GM19023 (cell line): ENCODE measurements at regions not wholly inside any gene's neighbourhood (a gene's known extent, or its start where the extent isn't known, plus 50 kb on each side); places are given as distances from the start of the nearest gene placed in this dataset.

Experiments
- ATAC-seq: cut with Tn5 transposase; IDR thresholded peaks from one replicate; pipeline ENCODE4 v1.9.1; 2021; ENCODE audit warnings: mild to moderate bottlenecking, moderate library complexity; ENCODE audit not compliant: unreplicated experiment

DNA sequence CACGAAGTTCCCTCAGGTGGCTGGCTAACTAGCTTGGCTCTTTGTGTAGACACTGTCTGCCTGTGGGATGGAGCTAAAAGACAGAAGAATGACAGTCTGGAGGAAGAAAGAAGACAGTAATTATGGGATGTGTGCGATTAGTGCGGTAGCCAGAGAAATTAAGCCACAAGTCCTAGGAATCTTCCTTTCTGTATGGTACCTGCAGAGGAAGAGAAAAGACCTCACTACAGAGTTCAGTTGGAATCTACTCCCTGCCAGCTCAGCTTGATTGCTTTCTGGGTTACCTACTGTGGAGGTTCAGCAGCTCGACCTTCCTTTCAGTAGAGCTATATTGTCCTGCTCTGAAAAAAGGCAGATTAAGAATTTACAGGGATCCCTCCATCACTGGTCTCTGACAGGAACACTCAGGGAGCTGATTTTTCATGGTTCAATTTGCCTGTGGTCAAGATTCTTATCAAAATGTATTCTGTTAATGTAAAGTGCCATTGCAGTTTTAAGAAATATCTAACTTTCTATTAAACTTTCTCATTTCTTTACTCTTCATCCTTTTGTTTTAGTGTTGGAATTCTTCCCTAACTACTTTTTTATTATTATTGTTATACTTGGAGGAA, 187.2 kb downstream of the CENPW start:
- no peak for ATAC-seq

- no peak for ATAC-seq
Measured at GRCh38 chr6:126529637-126530362, 189.9 kb downstream of the CENPW start.

DNA sequence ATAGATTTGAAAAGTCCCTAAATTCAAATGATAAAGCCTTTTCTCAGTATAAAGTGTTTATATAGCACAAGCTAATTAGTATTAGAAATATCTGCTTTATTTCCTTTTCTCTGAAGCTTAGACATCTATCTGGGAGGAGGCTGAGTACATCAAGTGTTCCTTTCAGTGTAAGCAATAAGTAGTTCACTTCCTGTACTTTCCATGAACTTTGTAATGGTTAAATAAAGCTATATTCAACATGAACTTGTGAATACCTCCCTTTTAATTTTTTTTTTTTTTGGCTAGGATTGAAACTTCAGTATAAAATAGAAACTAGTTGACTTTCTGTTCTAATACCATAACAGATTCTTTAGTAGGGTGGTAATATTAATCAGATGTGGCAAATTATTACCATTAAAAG, 190.9 kb downstream of the CENPW start:
- ATAC-seq, result no peak

DNA sequence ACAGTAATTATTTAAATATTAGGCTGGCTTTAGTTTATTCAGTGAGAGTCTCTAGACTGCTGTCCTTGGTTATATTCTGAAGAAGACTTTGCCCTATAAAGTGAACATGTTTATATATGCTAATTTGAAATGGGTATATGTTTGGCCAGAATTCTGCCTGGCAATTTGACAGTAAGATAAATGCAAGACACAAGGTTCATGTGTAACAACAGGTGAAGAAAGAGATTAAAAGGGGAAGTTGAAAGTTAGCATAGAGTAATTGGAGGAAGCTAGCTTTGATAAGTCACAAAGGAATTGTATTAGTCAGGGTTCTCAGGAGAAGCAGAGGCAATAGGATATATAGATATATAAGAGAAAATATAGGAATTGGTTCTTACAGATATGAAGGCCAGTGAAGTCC, 191.4 kb downstream of the CENPW start:
- ATAC-seq, result no peak

- peak; percentile 70 for ATAC-seq
Measured at GRCh38 chr6:126531840-126532239, 191.9 kb downstream of the CENPW start.

GRCh38 chr6:126534401-126534800, 194.5 kb downstream of the CENPW start:
- no peak for ATAC-seq

GRCh38 chr6:126535138-126535537, 195.2 kb downstream of the CENPW start:
- no peak for ATAC-seq

GRCh38 chr6:126535595-126535994, 195.7 kb downstream of the CENPW start:
- no peak for ATAC-seq

- ATAC-seq, result no peak
Measured at GRCh38 chr6:126537061-126537816, 197.3 kb downstream of the CENPW start.

GRCh38 chr6:126539022-126539421, 199.1 kb downstream of the CENPW start:
- ATAC-seq, result no peak

GRCh38 chr6:126540161-126540560, 200.2 kb downstream of the CENPW start:
- ATAC-seq, result no peak

- no peak for ATAC-seq
Measured at GRCh38 chr6:126541806-126542491, 202.0 kb downstream of the CENPW start.

- ATAC-seq, result no peak
Measured at GRCh38 chr6:126546541-126547120, 206.7 kb downstream of the CENPW start.

DNA sequence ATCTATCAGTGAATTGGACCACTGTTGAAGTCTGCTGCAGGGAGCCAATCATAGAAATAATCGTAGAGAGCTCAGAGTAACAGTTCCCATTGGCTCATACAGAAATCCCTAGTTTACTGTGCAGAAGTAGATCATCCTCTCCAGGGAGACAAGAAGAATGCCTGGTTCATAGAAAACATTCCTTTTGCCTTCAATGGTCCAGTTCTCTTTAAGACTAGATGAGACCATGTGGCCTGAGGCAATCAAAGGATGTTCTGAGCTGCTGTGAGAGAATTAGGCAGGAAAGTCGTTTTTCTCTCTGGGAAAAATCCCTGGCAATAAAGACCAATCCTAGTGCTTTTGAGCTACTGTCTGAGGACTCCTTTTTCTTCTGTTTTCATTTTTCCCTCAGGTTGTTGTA, 208.4 kb downstream of the CENPW start:
- ATAC-seq, result no peak

DNA sequence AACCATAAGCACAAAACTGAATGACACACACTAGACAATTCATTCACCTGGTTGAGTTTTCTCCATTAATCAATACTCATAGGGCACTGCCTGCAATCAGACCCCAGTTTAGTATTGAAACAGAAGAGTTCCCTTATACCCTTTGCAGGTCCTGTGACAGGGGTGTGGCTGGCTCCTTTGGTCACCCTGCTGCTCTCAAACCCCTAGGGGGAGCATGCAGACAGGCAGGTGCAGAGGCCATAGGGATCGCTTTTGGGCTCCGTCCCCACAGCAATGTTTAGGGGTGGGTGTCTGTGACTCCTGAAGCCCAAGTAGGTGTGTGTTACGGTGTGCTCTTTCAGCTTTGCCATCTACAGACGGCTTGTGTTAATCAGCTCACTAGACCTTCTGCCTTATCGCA, 210.4 kb downstream of the CENPW start:
- no peak for ATAC-seq

DNA sequence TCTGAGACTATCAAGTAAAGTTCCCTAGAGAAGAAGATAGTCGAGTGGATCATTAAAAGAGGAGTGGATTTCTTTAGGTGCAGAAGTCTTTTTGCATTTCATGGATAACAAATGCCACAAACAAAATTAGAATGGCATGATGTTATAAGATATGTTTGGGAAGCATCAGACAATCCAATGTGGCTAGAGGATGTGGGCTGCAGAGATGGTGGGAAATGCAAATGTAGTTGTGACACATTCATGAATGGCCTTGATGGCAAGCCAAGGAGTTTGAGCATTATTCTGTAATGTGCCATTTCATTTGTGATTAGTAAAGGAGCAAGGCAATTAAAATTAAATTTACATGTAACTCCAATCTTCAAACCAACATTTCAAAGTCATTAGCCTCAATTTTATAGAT, 211.9 kb downstream of the CENPW start:
- ATAC-seq, result no peak

GRCh38 chr6:126553854-126554253, 213.9 kb downstream of the CENPW start:
- no peak for ATAC-seq

GRCh38 chr6:126570507-126570906, 230.6 kb downstream of the CENPW start:
- no peak for ATAC-seq

DNA sequence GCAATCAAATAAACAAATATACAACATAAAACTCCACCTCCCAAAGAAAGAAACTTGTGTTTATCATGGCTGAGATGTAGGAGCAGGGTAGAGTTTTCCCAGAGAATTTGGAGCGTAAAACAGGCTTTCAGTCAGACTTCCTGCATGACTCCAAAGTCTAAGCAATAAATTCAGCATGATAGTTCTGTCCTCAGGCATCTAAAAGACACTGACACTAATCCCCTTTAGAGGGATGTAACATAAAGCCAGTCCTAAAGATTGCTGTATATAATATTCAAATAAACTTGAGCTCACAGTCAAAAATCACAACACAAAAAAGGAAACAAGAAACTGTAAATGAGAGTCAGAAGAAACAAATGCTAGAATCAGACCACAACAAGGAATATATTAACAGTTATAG, 234.4 kb downstream of the CENPW start:
- ATAC-seq, result no peak

GRCh38 chr6:126581316-126581715, 241.4 kb downstream of the CENPW start:
- ATAC-seq, result no peak

GRCh38 chr6:126600258-126600916, 260.5 kb downstream of the CENPW start:
- ATAC-seq, result no peak
